Ectodermal cell (in vitro differentiated cells): ENCODE measurements at regions not wholly inside any gene's neighbourhood (a gene's known extent, or its start where the extent isn't known, plus 50 kb on each side); places are given as distances from the start of the nearest gene placed in this dataset.

Experiments used
- H3K27ac ChIP-seq: 2 replicates; pipeline ENCODE4 v1.7.0; 2013; ENCODE audit warnings: mild to moderate bottlenecking, low read depth, low read length; ENCODE audit not compliant: insufficient read depth, poor library complexity, severe bottlenecking
- H3K27me3 ChIP-seq: 2 replicates; pipeline ENCODE4 v1.7.0; 2013; ENCODE audit warnings: mild to moderate bottlenecking, low read length; ENCODE audit not compliant: insufficient read depth, control insufficient read depth, poor library complexity, severe bottlenecking
- H3K36me3 ChIP-seq: one replicate; pipeline ENCODE4 v1.7.0; 2013; ENCODE audit warnings: low read length; ENCODE audit not compliant: control insufficient read depth, insufficient read depth
- H3K4me1 ChIP-seq: one replicate; pipeline ENCODE4 v1.7.0; 2013; ENCODE audit warnings: low read length; ENCODE audit not compliant: control insufficient read depth, insufficient read depth
- H3K4me3 ChIP-seq: 2 replicates; pipeline ENCODE4 v1.7.0; 2013; ENCODE audit warnings: low read depth, low read length, control low read depth; ENCODE audit not compliant: insufficient read depth
- H3K9me3 ChIP-seq: 2 replicates; pipeline ENCODE4 v1.7.0; 2013; ENCODE audit warnings: mild to moderate bottlenecking, low read length, moderate library complexity; ENCODE audit not compliant: control insufficient read depth
- WGBS, 2 experiments: methylation state at CpG; one replicate each; pipeline ENCODE4 v1.1.7; 2013; ENCODE audit warnings: missing lambda C conversion rate in 2 of 2; 5-methylcytosine and 5-hydroxymethylcytosine counted together

DNA sequence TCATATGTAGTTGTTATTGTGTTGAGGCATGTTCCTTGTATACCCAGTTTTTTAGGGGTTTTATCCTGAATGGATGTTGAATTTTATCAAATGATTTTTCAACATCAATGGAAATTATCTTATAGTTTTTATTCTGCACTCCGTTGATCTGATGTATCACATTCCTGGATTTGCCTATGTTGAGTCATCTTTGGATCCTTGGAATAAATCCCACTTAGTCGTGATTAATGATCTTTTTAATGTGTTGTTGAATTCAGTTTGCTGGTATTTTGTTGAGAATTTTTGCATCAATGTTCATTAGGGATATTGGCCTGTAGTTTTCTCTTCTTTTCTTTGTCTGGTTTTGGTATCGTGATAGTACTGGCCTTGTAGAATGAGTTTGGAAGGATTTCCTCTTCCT is 648.6 kb upstream of the GRM3 start:
- no peaks in the 10 kb centered on the region for H3K27me3 ChIP-seq
- no peak overlapping the region for H3K27ac ChIP-seq
- H3K9me3 ChIP-seq = no peaks in the 10 kb centered on the region
- H3K4me1 ChIP-seq = no peaks in the 10 kb centered on the region
- 95 to 98% methylated on average over 2 to 3 of the region's 3 CpGs for WGBS, 2 experiments
- H3K36me3 ChIP-seq = no peaks in the 10 kb centered on the region
- no peak overlapping the region for H3K4me3 ChIP-seq

DNA sequence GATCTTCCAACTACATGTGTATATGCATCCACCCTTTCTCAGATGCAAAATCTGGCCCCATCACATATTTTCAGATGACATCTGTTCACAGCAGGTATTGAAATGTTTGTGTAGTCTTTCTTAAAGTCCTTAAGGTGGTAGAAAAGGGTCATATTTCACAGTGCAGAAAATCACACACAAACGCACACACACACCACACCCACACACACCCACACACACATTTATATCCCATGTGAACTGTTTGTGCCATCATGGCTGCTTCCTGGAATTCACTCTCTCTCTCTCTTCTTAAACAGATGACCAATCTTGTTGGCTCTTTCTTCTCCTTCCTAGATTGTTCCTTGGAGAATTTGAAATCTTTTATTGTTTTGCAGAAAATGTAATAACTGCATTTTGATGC is 663.0 kb upstream of the GRM3 start:
- H3K4me1 ChIP-seq = no peaks in the 10 kb centered on the region
- no peaks in the 10 kb centered on the region for H3K9me3 ChIP-seq
- no peak overlapping the region for H3K4me3 ChIP-seq
- H3K36me3 ChIP-seq = no peaks in the 10 kb centered on the region
- H3K27me3 ChIP-seq = no peaks in the 10 kb centered on the region
- no peak overlapping the region for H3K27ac ChIP-seq
- WGBS, 2 experiments = 76 to 97% methylated on average over 1 of the region's 1 CpG

DNA sequence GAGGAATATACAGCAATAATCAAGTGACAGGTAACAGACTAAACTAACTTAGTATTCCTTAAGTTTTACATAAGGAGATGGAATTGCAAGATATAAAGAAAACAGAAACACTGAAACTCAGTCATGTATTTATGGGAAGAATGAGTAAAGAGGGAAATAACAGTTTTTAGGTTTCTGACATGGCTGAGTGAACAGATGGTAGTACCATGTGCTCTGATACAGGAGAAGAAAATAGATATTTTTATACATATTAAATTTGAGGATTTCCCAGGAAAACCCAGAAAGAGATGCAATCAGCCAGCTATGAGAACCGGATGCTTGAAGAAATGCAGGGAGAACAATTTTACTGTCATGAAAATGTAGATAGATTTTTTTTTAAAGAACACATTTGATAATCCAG is 669.5 kb upstream of the GRM3 start:
- Histone ChIP-seq H3K9me3 (no peaks in the 10 kb centered on the region), H3K27me3 (no peaks in the 10 kb centered on the region), H3K36me3 (no peaks in the 10 kb centered on the region), H3K27ac (no peak overlapping the region), H3K4me3 (no peak overlapping the region), H3K4me1 (no peaks in the 10 kb centered on the region)
- WGBS, 2 experiments = no CpG with 5 or more reads among the region's 1 CpG

DNA sequence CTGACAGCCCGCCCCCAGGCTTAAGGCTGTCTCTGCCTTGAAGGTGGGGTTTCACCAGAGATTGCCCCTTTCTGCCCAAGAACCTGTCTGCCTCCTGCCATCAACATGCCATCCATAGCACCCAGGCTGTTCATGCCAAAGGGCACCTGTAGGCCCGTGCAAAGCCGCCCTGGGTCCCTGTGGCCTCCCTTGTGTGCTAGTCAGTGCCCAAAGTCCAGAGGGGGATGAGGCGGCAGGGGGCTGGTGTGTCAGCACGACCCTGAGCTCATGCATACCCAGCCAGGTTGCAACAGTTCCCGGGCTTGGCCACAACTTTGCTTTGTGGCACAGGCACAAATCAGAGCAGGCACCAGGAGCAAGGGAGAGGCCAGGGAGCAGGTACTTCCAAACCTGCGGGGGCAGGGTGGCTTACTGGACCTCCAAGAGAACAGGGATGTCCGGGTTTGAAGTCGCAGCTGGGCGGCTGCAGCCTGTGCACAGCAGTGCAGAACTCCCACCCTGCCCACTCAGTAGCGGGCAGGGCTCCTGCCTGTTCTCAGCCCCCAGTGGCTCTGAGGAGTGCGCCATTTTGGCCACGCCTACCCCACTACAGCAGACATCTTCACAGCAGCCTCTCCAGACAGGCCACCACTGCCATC is 671.1 kb upstream of the GRM3 start:
- Histone ChIP-seq H3K9me3 (no peaks in the 10 kb centered on the region), H3K4me1 (no peaks in the 10 kb centered on the region), H3K27ac (no peak overlapping the region), H3K4me3 (no peak overlapping the region), H3K36me3 (no peaks in the 10 kb centered on the region), H3K27me3 (no peaks in the 10 kb centered on the region)
- WGBS, 2 experiments = 89 to 93% methylated on average over 11 to 13 of the region's 13 CpGs

DNA sequence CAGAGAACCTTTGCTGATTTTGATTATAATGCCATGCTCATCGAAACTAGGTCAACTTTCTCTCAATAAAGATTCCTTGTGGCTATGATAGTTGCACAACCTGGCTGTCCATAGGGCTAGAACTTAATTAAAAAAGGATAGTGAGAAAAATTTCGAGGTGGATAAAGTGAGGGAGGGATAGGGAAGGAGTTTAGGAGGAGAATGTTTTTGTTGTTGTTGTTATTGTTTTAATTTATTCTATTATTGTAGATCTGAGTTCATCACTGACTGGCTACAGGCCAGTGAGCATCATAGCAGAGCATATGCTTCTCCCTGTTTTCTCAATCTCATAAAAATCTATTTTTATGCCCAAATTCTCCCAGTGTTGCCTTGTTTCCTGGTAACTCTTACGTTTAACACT is 688.7 kb upstream of the GRM3 start:
- H3K4me3 ChIP-seq = no peak overlapping the region
- no peaks in the 10 kb centered on the region for H3K9me3 ChIP-seq
- whole genome bisulfite sequencing, 2 experiments = 89 to 96% methylated on average over 3 of the region's 3 CpGs
- no peaks in the 10 kb centered on the region for H3K4me1 ChIP-seq
- no peak overlapping the region for H3K27ac ChIP-seq
- H3K27me3 ChIP-seq = no peaks in the 10 kb centered on the region
- no peaks in the 10 kb centered on the region for H3K36me3 ChIP-seq

DNA sequence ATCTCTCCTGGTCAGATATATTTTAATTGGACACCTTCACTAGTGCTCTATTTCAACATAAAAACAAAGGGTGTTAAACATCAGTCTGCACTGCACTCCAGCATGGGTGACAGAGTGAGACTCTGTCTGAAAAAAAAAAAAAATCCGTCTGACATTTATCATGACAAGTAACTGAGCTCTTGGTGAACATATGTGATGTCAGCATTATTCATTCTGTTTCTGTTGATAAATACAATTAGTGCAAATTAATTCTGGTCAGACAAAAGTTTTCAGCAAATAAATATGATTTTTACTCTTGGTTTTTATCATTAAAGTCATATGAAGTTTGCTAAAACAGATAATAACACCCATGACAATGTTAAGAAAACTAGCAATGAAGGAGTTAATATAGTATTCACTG is 692.8 kb upstream of the GRM3 start:
- Histone ChIP-seq H3K36me3 (no peaks in the 10 kb centered on the region), H3K4me3 (no peak overlapping the region), H3K9me3 (no peaks in the 10 kb centered on the region), H3K4me1 (no peaks in the 10 kb centered on the region), H3K27me3 (no peaks in the 10 kb centered on the region), H3K27ac (no peak overlapping the region)
- 88 to 100% methylated on average over 1 of the region's 1 CpG for WGBS, 2 experiments

DNA sequence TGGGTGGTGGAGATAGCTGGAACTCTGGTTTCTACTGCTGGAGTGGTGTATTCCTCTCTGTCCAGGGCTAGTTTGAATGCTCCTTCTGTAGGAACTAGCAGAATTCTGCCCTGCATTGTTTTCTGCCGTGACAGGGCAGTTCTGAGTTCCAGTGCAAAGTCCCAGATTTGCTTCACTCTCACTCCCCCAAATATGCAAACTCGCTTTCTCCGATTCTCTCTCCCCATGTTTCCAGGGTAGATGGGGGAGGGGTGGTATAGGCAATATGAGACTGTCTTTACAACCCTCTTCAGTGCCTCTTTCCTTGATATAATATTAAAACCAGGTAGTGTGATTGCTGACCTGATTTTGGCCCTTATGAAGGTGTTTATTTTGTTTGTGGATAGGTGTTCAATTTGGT is 693.3 kb upstream of the GRM3 start:
- H3K27me3 ChIP-seq = no peaks in the 10 kb centered on the region
- no peak overlapping the region for H3K27ac ChIP-seq
- H3K4me1 ChIP-seq = no peaks in the 10 kb centered on the region
- H3K36me3 ChIP-seq = no peaks in the 10 kb centered on the region
- no peak overlapping the region for H3K4me3 ChIP-seq
- no peaks in the 10 kb centered on the region for H3K9me3 ChIP-seq
- WGBS, 2 experiments = 73 to 96% methylated on average over 1 to 2 of the region's 3 CpGs

DNA sequence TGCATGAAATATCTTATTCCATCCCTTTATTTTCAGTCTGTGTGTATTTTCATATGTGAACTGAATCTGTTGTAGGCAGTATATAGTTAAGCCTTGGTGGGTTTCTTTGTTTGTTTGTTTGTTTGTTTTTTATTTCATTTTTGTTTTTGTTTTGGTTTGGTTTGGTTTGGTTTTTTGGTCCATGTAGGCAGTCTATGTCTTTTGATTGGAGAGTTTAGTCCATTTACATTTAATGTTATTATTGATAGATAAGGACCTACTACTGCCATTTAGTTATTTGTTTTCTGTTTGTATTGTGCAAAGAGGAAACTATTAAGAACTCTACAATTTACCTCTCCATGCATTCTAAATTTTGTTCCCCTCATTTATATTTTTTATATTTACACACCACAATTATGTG is 695.9 kb upstream of the GRM3 start:
- Histone ChIP-seq H3K4me3 (no peak overlapping the region), H3K9me3 (no peaks in the 10 kb centered on the region), H3K27ac (no peak overlapping the region), H3K27me3 (no peaks in the 10 kb centered on the region), H3K36me3 (no peaks in the 10 kb centered on the region), H3K4me1 (no peaks in the 10 kb centered on the region)

DNA sequence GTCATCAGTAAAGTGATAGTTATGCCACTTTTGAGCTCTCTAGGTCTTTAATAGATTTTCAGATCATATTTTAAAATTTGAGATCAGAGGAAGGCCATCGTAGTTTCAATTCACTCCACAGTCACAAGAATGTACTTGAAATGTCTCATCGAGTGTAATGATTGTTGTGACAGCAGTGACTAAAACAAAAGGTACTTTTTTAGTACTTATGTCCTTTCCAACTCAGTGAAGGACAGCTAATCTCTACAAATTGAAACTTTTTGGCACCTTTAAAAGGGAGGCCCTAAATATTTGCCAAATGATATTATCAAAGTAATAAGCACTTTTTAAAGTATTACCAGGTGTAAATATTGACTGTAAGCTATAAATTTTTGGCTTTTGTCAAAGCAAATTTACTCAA is 702.9 kb upstream of the GRM3 start:
- H3K27me3 ChIP-seq = no peaks in the 10 kb centered on the region
- no peak overlapping the region for H3K4me3 ChIP-seq
- H3K4me1 ChIP-seq = no peaks in the 10 kb centered on the region
- H3K36me3 ChIP-seq = no peaks in the 10 kb centered on the region
- no peaks in the 10 kb centered on the region for H3K9me3 ChIP-seq
- WGBS, 2 experiments = 92 to 100% methylated on average over 2 of the region's 2 CpGs
- no peak overlapping the region for H3K27ac ChIP-seq

DNA sequence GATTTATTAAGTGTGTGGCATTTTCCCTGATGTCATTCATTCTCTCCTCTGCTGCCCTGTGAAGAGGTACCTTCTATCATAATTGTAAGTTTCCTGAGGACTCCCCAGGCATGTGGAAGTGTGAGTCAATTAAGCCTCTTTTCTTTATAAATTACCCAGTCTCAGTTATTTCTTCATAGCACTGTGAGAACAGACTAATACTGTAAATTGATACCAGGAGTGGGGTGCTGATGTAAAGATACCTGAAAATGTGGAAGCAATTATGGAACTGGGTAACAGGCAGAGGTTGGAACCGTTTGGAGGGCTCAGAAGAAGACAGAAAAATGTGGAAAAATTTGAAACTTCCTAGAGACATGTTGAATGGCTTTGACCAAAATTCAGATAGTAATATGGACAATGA is 711.8 kb upstream of the GRM3 start:
- H3K9me3 ChIP-seq = peaks cover 2% of the 10 kb centered on the region
- no peak overlapping the region for H3K27ac ChIP-seq
- H3K4me1 ChIP-seq = no peaks in the 10 kb centered on the region
- 85 to 88% methylated on average over 1 of the region's 1 CpG for WGBS, 2 experiments
- H3K27me3 ChIP-seq = no peaks in the 10 kb centered on the region
- no peaks in the 10 kb centered on the region for H3K36me3 ChIP-seq
- no peak overlapping the region for H3K4me3 ChIP-seq

DNA sequence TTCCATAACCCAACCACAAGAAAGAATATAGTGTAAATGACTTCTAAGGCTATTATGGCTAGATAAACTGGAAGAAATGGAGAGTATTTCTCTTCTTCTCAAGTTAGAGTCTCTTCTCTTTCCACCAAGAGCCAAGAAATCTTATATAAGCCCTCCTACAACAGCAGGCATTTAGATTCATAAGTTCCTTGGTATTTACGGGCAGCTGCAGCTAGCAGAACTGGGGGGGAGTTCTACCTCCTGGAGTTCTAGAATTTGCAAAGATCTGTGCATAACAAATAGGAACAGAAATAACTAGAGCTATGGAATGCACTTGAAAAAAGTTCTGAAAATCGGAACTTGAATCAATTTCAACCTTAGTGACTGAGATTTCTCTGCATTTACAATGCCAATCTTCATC is 715.2 kb upstream of the GRM3 start:
- H3K4me1 ChIP-seq = no peaks in the 10 kb centered on the region
- no peaks in the 10 kb centered on the region for H3K27me3 ChIP-seq
- no peak overlapping the region for H3K27ac ChIP-seq
- 32 to 48% methylated on average over 2 of the region's 2 CpGs for WGBS, 2 experiments
- no peaks in the 10 kb centered on the region for H3K36me3 ChIP-seq
- H3K9me3 ChIP-seq = peaks cover 2% of the 10 kb centered on the region
- H3K4me3 ChIP-seq = no peak overlapping the region
